Sigmoid colon (tissue), 4 donors: ENCODE measurements at regions not wholly inside any gene's neighbourhood (a gene's known extent, or its start where the extent isn't known, plus 50 kb on each side); places are given as distances from the start of the nearest gene placed in this dataset.

Experiments used
- EP300 ChIP-seq, 4 donors: sonication (generic); formaldehyde crosslinking; IDR thresholded peaks; one replicate each; pipeline ENCODE4 v1.6.1; 2017; ENCODE audit warnings: antibody characterized with exemption in 4 of 4
- POLR2AphosphoS5 ChIP-seq, 4 donors: sonication (generic); formaldehyde crosslinking; IDR thresholded peaks; one replicate each; pipeline ENCODE4 v1.6.1; 2017; ENCODE audit warnings: antibody characterized with exemption in 4 of 4
- TF ChIP-seq, protein P1 (sequence below), 4 experiments: fragments of 450-650 bp in 3 of 4; fragments of 200-600 bp in 1 of 4; IDR thresholded peaks; one replicate each; pipeline ENCODE4 v1.5.1; 2016 to 2019; ENCODE audit warnings: antibody characterized with exemption in 4 of 4, mild to moderate bottlenecking in 3 of 4, moderate library complexity in 2 of 4

DNA sequence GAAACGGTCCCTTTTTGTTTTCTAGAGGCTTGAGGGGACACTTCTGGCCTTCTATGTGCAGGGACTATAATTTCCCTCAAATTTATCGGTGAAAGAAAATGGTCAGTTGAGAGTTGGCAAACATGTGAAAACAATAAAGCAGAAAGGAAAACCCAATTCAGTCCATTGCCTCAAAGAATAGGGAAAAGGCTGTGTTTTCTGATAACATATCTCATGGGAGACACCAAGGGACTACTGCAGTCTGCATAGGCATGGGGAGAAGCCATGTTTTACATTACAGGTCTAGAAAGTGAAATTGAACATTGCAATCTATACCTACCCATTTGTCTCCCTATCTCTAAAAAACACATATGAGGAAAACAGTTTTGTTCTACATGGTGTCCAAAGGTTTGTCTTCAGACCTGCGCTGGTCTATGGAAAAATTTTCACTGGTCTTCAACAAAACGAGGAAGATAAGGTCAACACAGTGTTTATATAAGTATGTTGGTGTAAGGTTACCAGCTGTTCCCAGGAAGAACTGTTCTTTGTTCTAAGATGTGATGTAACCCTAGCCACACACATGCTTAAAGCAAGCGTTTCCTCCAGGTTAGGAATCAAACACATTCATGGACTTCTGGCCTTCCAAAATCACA lies 179.7 kb downstream of the MREG start:
- TF ChIP-seq, protein P1, sequence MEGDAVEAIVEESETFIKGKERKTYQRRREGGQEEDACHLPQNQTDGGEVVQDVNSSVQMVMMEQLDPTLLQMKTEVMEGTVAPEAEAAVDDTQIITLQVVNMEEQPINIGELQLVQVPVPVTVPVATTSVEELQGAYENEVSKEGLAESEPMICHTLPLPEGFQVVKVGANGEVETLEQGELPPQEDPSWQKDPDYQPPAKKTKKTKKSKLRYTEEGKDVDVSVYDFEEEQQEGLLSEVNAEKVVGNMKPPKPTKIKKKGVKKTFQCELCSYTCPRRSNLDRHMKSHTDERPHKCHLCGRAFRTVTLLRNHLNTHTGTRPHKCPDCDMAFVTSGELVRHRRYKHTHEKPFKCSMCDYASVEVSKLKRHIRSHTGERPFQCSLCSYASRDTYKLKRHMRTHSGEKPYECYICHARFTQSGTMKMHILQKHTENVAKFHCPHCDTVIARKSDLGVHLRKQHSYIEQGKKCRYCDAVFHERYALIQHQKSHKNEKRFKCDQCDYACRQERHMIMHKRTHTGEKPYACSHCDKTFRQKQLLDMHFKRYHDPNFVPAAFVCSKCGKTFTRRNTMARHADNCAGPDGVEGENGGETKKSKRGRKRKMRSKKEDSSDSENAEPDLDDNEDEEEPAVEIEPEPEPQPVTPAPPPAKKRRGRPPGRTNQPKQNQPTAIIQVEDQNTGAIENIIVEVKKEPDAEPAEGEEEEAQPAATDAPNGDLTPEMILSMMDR (IDR thresholded peaks at IDR 0.05), result no peak
- TF ChIP-seq EP300 (IDR thresholded peaks at IDR 0.05) (no peak), POLR2AphosphoS5 (IDR thresholded peaks at IDR 0.05) (no peak)
